Neural progenitor cell (in vitro differentiated cells): ENCODE measurements at regions not wholly inside any gene's neighbourhood (a gene's known extent, or its start where the extent isn't known, plus 50 kb on each side); places are given as distances from the start of the nearest gene placed in this dataset.

Experiments
- EZH2 ChIP-seq: fragments of 200-600 bp; sonication (generic); IDR thresholded peaks from 2 replicates; pipeline ENCODE4 v1.6.1; 2017; ENCODE audit warnings: antibody characterized with exemption, mild to moderate bottlenecking, moderate library complexity
- TF ChIP-seq, protein P1 (sequence below): fragments of 200-600 bp; sonication (generic); IDR thresholded peaks from 2 replicates; pipeline ENCODE4 v1.5.1; 2017; ENCODE audit warnings: antibody characterized with exemption, mild to moderate bottlenecking

GRCh38 chr5:163190784-163191183, 246.6 kb upstream of the CCNG1 start:
- TF ChIP-seq, protein P1, sequence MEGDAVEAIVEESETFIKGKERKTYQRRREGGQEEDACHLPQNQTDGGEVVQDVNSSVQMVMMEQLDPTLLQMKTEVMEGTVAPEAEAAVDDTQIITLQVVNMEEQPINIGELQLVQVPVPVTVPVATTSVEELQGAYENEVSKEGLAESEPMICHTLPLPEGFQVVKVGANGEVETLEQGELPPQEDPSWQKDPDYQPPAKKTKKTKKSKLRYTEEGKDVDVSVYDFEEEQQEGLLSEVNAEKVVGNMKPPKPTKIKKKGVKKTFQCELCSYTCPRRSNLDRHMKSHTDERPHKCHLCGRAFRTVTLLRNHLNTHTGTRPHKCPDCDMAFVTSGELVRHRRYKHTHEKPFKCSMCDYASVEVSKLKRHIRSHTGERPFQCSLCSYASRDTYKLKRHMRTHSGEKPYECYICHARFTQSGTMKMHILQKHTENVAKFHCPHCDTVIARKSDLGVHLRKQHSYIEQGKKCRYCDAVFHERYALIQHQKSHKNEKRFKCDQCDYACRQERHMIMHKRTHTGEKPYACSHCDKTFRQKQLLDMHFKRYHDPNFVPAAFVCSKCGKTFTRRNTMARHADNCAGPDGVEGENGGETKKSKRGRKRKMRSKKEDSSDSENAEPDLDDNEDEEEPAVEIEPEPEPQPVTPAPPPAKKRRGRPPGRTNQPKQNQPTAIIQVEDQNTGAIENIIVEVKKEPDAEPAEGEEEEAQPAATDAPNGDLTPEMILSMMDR, result no peak
- no peak for TF ChIP-seq EZH2
